M059J (cell line): ENCODE measurements at regions not wholly inside any gene's neighbourhood (a gene's known extent, or its start where the extent isn't known, plus 50 kb on each side); places are given as distances from the start of the nearest gene placed in this dataset.

Experiments
- DNase-seq: peaks from one replicate; pipeline ENCODE4 v3.0.0-alpha.2; 2012; ENCODE audit warnings: low read depth

- no peak for DNase-seq
Observed at GRCh38 chr2:104158191-104158590, 695.7 kb upstream of the POU3F3 start.

GRCh38 chr2:104163611-104164130 lies 690.2 kb upstream of the POU3F3 start:
- DNase-seq: no peak

GRCh38 chr2:104164721-104165252 lies 689.1 kb upstream of the POU3F3 start:
- DNase-seq: no peak

GRCh38 chr2:104177179-104177578 lies 676.7 kb upstream of the POU3F3 start:
- DNase-seq: no peak

- no peak for DNase-seq
Observed at GRCh38 chr2:104179644-104180043, 674.3 kb upstream of the POU3F3 start.

GRCh38 chr2:104200533-104201168 lies 653.3 kb upstream of the POU3F3 start:
- DNase-seq: no peak

GRCh38 chr2:104213758-104214157 lies 640.2 kb upstream of the POU3F3 start:
- no peak for DNase-seq

GRCh38 chr2:104215269-104216161 lies 638.4 kb upstream of the POU3F3 start:
- DNase-seq: no peak

- no peak for DNase-seq
Observed at GRCh38 chr2:104233591-104233990, 620.3 kb upstream of the POU3F3 start.

GRCh38 chr2:104236491-104236890 lies 617.4 kb upstream of the POU3F3 start:
- no peak for DNase-seq

GRCh38 chr2:104240984-104241383 lies 612.9 kb upstream of the POU3F3 start:
- no peak for DNase-seq

GRCh38 chr2:104249629-104250028 lies 604.3 kb upstream of the POU3F3 start:
- DNase-seq: no peak

GRCh38 chr2:104250635-104251034 lies 603.3 kb upstream of the POU3F3 start:
- no peak for DNase-seq

GRCh38 chr2:104254017-104254416 lies 599.9 kb upstream of the POU3F3 start:
- no peak for DNase-seq

GRCh38 chr2:104262714-104263113 lies 591.2 kb upstream of the POU3F3 start:
- DNase-seq: no peak

GRCh38 chr2:104279646-104280045 lies 574.3 kb upstream of the POU3F3 start:
- no peak for DNase-seq

- no peak for DNase-seq
Observed at GRCh38 chr2:104280216-104280615, 573.7 kb upstream of the POU3F3 start.

GRCh38 chr2:104286841-104287240 lies 567.1 kb upstream of the POU3F3 start:
- DNase-seq: no peak

GRCh38 chr2:104289651-104290565 lies 564.0 kb upstream of the POU3F3 start:
- no peak for DNase-seq

GRCh38 chr2:104290566-104290891 lies 563.4 kb upstream of the POU3F3 start:
- no peak for DNase-seq

- no peak for DNase-seq
Observed at GRCh38 chr2:104312684-104313083, 541.2 kb upstream of the POU3F3 start.
